ENCODE measurements at regions not wholly inside any gene's neighbourhood (a gene's known extent, or its start where the extent isn't known, plus 50 kb on each side); places are given as distances from the start of the nearest gene placed in this dataset.

DNA sequence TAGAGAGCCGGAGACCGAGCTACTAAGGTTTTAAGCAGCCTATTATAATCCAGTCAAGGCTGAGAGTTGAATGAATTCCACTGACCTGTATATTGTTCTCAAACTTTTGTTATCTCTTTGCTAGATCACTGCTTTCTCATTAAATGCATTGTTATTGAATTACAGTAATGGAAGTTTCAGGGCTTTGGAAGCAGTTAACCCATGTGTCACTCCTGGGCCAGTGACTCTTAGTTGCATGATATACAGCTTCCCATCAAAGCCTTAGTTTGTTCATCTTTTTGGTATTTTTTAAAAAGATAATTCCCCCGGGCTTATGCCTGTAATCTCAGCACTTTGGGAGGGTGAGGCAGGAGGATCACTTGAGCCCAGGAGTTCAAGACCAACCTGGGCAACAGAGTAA, 55.4 kb upstream of the KIAA1217 start:
- Histone ChIP-seq H3K9ac (ENCODE audit: low read length) (no peak overlapping the region), H3K9me3 (ENCODE audit: control insufficient read depth, low read length) (peaks cover 4% of the 10 kb centered on the region), H3K14ac (ENCODE audit: low read length in 2 of 2) (no peak overlapping the region), H3K18ac (ENCODE audit: low read depth in 1 of 2, low read length in 2 of 2) (no peak overlapping the region), H3K27ac (ENCODE audit: low read length, poor library complexity, severe bottlenecking) (no peak overlapping the region), H2BK120ac (ENCODE audit: low read depth, low read length) (no peak overlapping the region), H2BK5ac (ENCODE audit: low read depth, low read length, poor library complexity, severe bottlenecking) (no peak overlapping the region), H3K23ac (ENCODE audit: low read length in 2 of 2) (no peak overlapping the region), H3K27me3 (ENCODE audit: control insufficient read depth in 1 of 2, insufficient read depth in 1 of 2, low read length in 2 of 2) (no peaks in the 10 kb centered on the region), H3K4me2 (ENCODE audit: low read length, poor library complexity, severe bottlenecking) (no peak overlapping the region), H2BK12ac (ENCODE audit: low read length in 2 of 2) (no peak overlapping the region), H3K4me1 (ENCODE audit: control insufficient read depth, insufficient read depth, low read depth, low read length) (no peaks in the 10 kb centered on the region), H4K8ac (ENCODE audit: low read length) (no peak overlapping the region), H2BK15ac (ENCODE audit: low read depth, poor library complexity, severe bottlenecking) (no peak overlapping the region), H2AFZ (ENCODE audit: low read depth, low read length) (no peak overlapping the region), H2AK5ac (ENCODE audit: low read length, severe bottlenecking) (no peak overlapping the region), H4K91ac (ENCODE audit: low read length) (no peak overlapping the region), H3K79me1 (replicated peaks; ENCODE audit: low read length, poor library complexity, severe bottlenecking) (no peaks in the 10 kb centered on the region), H3K4ac (ENCODE audit: low read depth in 1 of 2, low read length in 2 of 2) (no peak overlapping the region), H3K4me3 (ENCODE audit: insufficient read depth in 1 of 2, low read depth in 1 of 2, low read length in 2 of 2) (no peak overlapping the region), H3K36me3 (ENCODE audit: control insufficient read depth in 1 of 2, insufficient read depth in 2 of 2, low read depth in 1 of 2, low read length in 2 of 2) (no peaks in the 10 kb centered on the region)
- 50% methylated on average over 3 of the region's 3 CpGs for WGBS
- no peak for DNase-seq

DNA sequence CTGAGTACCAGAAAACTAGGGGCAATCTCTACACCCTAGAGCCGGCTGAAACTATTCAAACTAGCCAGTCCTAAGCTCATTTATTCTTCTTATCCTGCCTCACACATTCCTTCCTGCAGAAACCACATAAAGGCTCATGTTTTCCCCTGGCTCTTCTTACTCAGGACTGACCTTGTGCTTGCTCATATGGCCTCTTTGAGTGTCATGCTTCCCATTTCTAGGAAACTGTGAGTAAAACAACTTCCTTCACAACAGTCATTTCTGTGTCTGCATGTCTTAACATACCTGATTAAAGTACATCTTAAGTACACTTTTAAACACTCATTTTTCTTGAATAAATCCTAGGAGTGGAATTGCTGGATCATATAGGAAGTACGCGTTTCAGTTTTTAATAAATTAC, 52.3 kb upstream of the KIAA1217 start:
- H3K23ac ChIP-seq (ENCODE audit: low read length in 2 of 2): no peak overlapping the region
- H3K9me3 ChIP-seq (ENCODE audit: control insufficient read depth, low read length): peaks cover 4% of the 10 kb centered on the region
- H3K79me1 ChIP-seq (replicated peaks; ENCODE audit: low read length, poor library complexity, severe bottlenecking): no peaks in the 10 kb centered on the region
- H3K4me3 ChIP-seq (ENCODE audit: insufficient read depth in 1 of 2, low read depth in 1 of 2, low read length in 2 of 2): no peak overlapping the region
- DNase-seq: no peak
- no peak overlapping the region for H2AK5ac ChIP-seq (ENCODE audit: low read length, severe bottlenecking)
- H3K27me3 ChIP-seq (ENCODE audit: control insufficient read depth in 1 of 2, insufficient read depth in 1 of 2, low read length in 2 of 2): no peaks in the 10 kb centered on the region
- no peak overlapping the region for H2BK15ac ChIP-seq (ENCODE audit: low read depth, poor library complexity, severe bottlenecking)
- H4K91ac ChIP-seq (ENCODE audit: low read length): no peak overlapping the region
- no peak overlapping the region for H3K14ac ChIP-seq (ENCODE audit: low read length in 2 of 2)
- no peak overlapping the region for H4K8ac ChIP-seq (ENCODE audit: low read length)
- no peak overlapping the region for H2BK120ac ChIP-seq (ENCODE audit: low read depth, low read length)
- no peak overlapping the region for H3K4ac ChIP-seq (ENCODE audit: low read depth in 1 of 2, low read length in 2 of 2)
- no peak overlapping the region for H2BK12ac ChIP-seq (ENCODE audit: low read length in 2 of 2)
- H3K4me1 ChIP-seq (ENCODE audit: control insufficient read depth, insufficient read depth, low read depth, low read length): no peaks in the 10 kb centered on the region
- no peak overlapping the region for H3K9ac ChIP-seq (ENCODE audit: low read length)
- no peak overlapping the region for H2AFZ ChIP-seq (ENCODE audit: low read depth, low read length)
- H3K27ac ChIP-seq (ENCODE audit: low read length, poor library complexity, severe bottlenecking): no peak overlapping the region
- H3K18ac ChIP-seq (ENCODE audit: low read depth in 1 of 2, low read length in 2 of 2): no peak overlapping the region
- H3K4me2 ChIP-seq (ENCODE audit: low read length, poor library complexity, severe bottlenecking): no peak overlapping the region
- no peak overlapping the region for H2BK5ac ChIP-seq (ENCODE audit: low read depth, low read length, poor library complexity, severe bottlenecking)
- H3K36me3 ChIP-seq (ENCODE audit: control insufficient read depth in 1 of 2, insufficient read depth in 2 of 2, low read depth in 1 of 2, low read length in 2 of 2): no peaks in the 10 kb centered on the region
- 79% methylated on average over 3 of the region's 3 CpGs for WGBS

DNA sequence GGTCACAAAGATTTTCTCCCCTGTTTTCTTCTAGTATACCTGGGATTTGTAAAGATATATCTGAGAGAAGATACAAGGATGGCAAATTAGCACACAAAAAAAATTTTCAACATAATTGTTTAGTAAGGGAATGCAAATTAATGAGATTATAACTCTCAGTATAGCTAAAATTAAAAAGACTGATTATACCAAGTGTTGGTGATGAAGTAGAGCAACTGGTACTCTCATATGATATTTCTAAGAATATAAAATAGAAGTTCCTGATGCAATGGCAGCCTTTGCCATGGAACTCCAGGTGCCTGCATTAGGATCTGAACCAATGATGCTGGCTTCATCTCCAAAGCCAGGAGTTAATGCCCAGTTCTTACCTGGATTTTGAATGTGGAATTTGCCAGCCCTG, 51.4 kb upstream of the KIAA1217 start:
- H3K4me1 ChIP-seq (ENCODE audit: control insufficient read depth, insufficient read depth, low read depth, low read length): no peaks in the 10 kb centered on the region

More for the DNA sequence above, 51.4 kb upstream of the KIAA1217 start:
- no peak overlapping the region for H2AK5ac ChIP-seq (ENCODE audit: low read length, severe bottlenecking)
- no peak overlapping the region for H3K4me2 ChIP-seq (ENCODE audit: low read length, poor library complexity, severe bottlenecking)
- DNase-seq: no peak
- no peaks in the 10 kb centered on the region for H3K79me1 ChIP-seq (replicated peaks; ENCODE audit: low read length, poor library complexity, severe bottlenecking)
- no peak overlapping the region for H2BK12ac ChIP-seq (ENCODE audit: low read length in 2 of 2)
- no peak overlapping the region for H2BK120ac ChIP-seq (ENCODE audit: low read depth, low read length)
- H3K9me3 ChIP-seq (ENCODE audit: control insufficient read depth, low read length): peaks cover 4% of the 10 kb centered on the region
- no peak overlapping the region for H3K4ac ChIP-seq (ENCODE audit: low read depth in 1 of 2, low read length in 2 of 2)
- H3K4me3 ChIP-seq (ENCODE audit: insufficient read depth in 1 of 2, low read depth in 1 of 2, low read length in 2 of 2): no peak overlapping the region
- H4K91ac ChIP-seq (ENCODE audit: low read length): no peak overlapping the region
- no peak overlapping the region for H3K18ac ChIP-seq (ENCODE audit: low read depth in 1 of 2, low read length in 2 of 2)
- no peak overlapping the region for H3K23ac ChIP-seq (ENCODE audit: low read length in 2 of 2)
- no peak overlapping the region for H3K9ac ChIP-seq (ENCODE audit: low read length)
- H3K14ac ChIP-seq (ENCODE audit: low read length in 2 of 2): no peak overlapping the region
- H3K27ac ChIP-seq (ENCODE audit: low read length, poor library complexity, severe bottlenecking): no peak overlapping the region
- no peak overlapping the region for H2BK5ac ChIP-seq (ENCODE audit: low read depth, low read length, poor library complexity, severe bottlenecking)
- H3K27me3 ChIP-seq (ENCODE audit: control insufficient read depth in 1 of 2, insufficient read depth in 1 of 2, low read length in 2 of 2): no peaks in the 10 kb centered on the region
- H3K36me3 ChIP-seq (ENCODE audit: control insufficient read depth in 1 of 2, insufficient read depth in 2 of 2, low read depth in 1 of 2, low read length in 2 of 2): no peaks in the 10 kb centered on the region
- H2AFZ ChIP-seq (ENCODE audit: low read depth, low read length): no peak overlapping the region
- no peak overlapping the region for H4K8ac ChIP-seq (ENCODE audit: low read length)
- H2BK15ac ChIP-seq (ENCODE audit: low read depth, poor library complexity, severe bottlenecking): no peak overlapping the region
